ENCODE measurements at regions not wholly inside any gene's neighbourhood (a gene's known extent, or its start where the extent isn't known, plus 50 kb on each side); places are given as distances from the start of the nearest gene placed in this dataset.
"Not testable (repeated sequence)": the region's sequence is repeated elsewhere in the genome, so short reads cannot be mapped to it uniquely, and the experiment has no call there.

- WGBS (ENCODE audit: insufficient coverage, insufficient read length): no CpG with 5 or more reads among the region's 2 CpGs
- DNase-seq (ENCODE audit: low read depth, low spot score): no peak
- Histone ChIP-seq H3K27ac (ENCODE audit: low read length) (no peak overlapping the region), H3K4me1 (ENCODE audit: control insufficient read depth, insufficient read depth, low read length) (no peaks in the 10 kb centered on the region), H3K27me3 (ENCODE audit: control insufficient read depth, insufficient read depth, low read length) (no peaks in the 10 kb centered on the region), H3K9me3 (ENCODE audit: control insufficient read depth, insufficient read depth, low read length) (no peaks in the 10 kb centered on the region), H3K36me3 (ENCODE audit: control insufficient read depth, insufficient read depth, low read length) (no peaks in the 10 kb centered on the region), H3K4me3 (ENCODE audit: low read length) (no peak overlapping the region)
Observed at GRCh38 chr1:73860421-73860950, 337.5 kb downstream of the LRRIQ3 start.

- H3K27ac ChIP-seq (ENCODE audit: low read length): no peak overlapping the region
- H3K9me3 ChIP-seq (ENCODE audit: control insufficient read depth, insufficient read depth, low read length): no peaks in the 10 kb centered on the region
- no peak for DNase-seq (ENCODE audit: low read depth, low spot score)
- WGBS (ENCODE audit: insufficient coverage, insufficient read length): no CpG with 5 or more reads among the region's 1 CpG
- H3K4me1 ChIP-seq (ENCODE audit: control insufficient read depth, insufficient read depth, low read length): no peaks in the 10 kb centered on the region
- H3K36me3 ChIP-seq (ENCODE audit: control insufficient read depth, insufficient read depth, low read length): no peaks in the 10 kb centered on the region
- no peaks in the 10 kb centered on the region for H3K27me3 ChIP-seq (ENCODE audit: control insufficient read depth, insufficient read depth, low read length)
- H3K4me3 ChIP-seq (ENCODE audit: low read length): no peak overlapping the region
Observed at GRCh38 chr1:73859227-73859626, 338.7 kb downstream of the LRRIQ3 start.

- Histone ChIP-seq H3K4me3 (ENCODE audit: low read length) (no peak overlapping the region), H3K4me1 (ENCODE audit: control insufficient read depth, insufficient read depth, low read length) (no peaks in the 10 kb centered on the region), H3K27ac (ENCODE audit: low read length) (no peak overlapping the region), H3K36me3 (ENCODE audit: control insufficient read depth, insufficient read depth, low read length) (no peaks in the 10 kb centered on the region), H3K9me3 (ENCODE audit: control insufficient read depth, insufficient read depth, low read length) (no peaks in the 10 kb centered on the region), H3K27me3 (ENCODE audit: control insufficient read depth, insufficient read depth, low read length) (no peaks in the 10 kb centered on the region)
- WGBS (ENCODE audit: insufficient coverage, insufficient read length): no CpG with 5 or more reads among the region's 2 CpGs
- DNase-seq (ENCODE audit: low read depth, low spot score): no peak
Observed at GRCh38 chr1:73854527-73854926, 343.4 kb downstream of the LRRIQ3 start.

- DNase-seq (ENCODE audit: low read depth, low spot score): no peak
- no peaks in the 10 kb centered on the region for H3K27me3 ChIP-seq (ENCODE audit: control insufficient read depth, insufficient read depth, low read length)
- H3K4me1 ChIP-seq (ENCODE audit: control insufficient read depth, insufficient read depth, low read length): no peaks in the 10 kb centered on the region
- no peaks in the 10 kb centered on the region for H3K9me3 ChIP-seq (ENCODE audit: control insufficient read depth, insufficient read depth, low read length)
- no peak overlapping the region for H3K4me3 ChIP-seq (ENCODE audit: low read length)
- H3K27ac ChIP-seq (ENCODE audit: low read length): no peak overlapping the region
- H3K36me3 ChIP-seq (ENCODE audit: control insufficient read depth, insufficient read depth, low read length): no peaks in the 10 kb centered on the region
Observed at GRCh38 chr1:73842436-73842835, 355.5 kb downstream of the LRRIQ3 start.

GRCh38 chr1:73839922-73840321 lies 358.1 kb downstream of the LRRIQ3 start:
- Histone ChIP-seq H3K4me1 (ENCODE audit: control insufficient read depth, insufficient read depth, low read length) (no peaks in the 10 kb centered on the region), H3K4me3 (ENCODE audit: low read length) (no peak overlapping the region), H3K36me3 (ENCODE audit: control insufficient read depth, insufficient read depth, low read length) (no peaks in the 10 kb centered on the region), H3K27me3 (ENCODE audit: control insufficient read depth, insufficient read depth, low read length) (no peaks in the 10 kb centered on the region), H3K9me3 (ENCODE audit: control insufficient read depth, insufficient read depth, low read length) (no peaks in the 10 kb centered on the region), H3K27ac (ENCODE audit: low read length) (no peak overlapping the region)
- DNase-seq (ENCODE audit: low read depth, low spot score): no peak
- no CpG with 5 or more reads among the region's 4 CpGs for WGBS (ENCODE audit: insufficient coverage, insufficient read length)

GRCh38 chr1:73832276-73833181 lies 365.4 kb downstream of the LRRIQ3 start:
- no peaks in the 10 kb centered on the region for H3K36me3 ChIP-seq (ENCODE audit: control insufficient read depth, insufficient read depth, low read length)
- H3K27ac ChIP-seq (ENCODE audit: low read length): no peak overlapping the region
- no peak overlapping the region for H3K4me3 ChIP-seq (ENCODE audit: low read length)
- DNase-seq (ENCODE audit: low read depth, low spot score): no peak
- no CpG with 5 or more reads among the region's 5 CpGs for WGBS (ENCODE audit: insufficient coverage, insufficient read length)
- H3K4me1 ChIP-seq (ENCODE audit: control insufficient read depth, insufficient read depth, low read length): no peaks in the 10 kb centered on the region
- H3K27me3 ChIP-seq (ENCODE audit: control insufficient read depth, insufficient read depth, low read length): no peaks in the 10 kb centered on the region
- no peaks in the 10 kb centered on the region for H3K9me3 ChIP-seq (ENCODE audit: control insufficient read depth, insufficient read depth, low read length)

DNA sequence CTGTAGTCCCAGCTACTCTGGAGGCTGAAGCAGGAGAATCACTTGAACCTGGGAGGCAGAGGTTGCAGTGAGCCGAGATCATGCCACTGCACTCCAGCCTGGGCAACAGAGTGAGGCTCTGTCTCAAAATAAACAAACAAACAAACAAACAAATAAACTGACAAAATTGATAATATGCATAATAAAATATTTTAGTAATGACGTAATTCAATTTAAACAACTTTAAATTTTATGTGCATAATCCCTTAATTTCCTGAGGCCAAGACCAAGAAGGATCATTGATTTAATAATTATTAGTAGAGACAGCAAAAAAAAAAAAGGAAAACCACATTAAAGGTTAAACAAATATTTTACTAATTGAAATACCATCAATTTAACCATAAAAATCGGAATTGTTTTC lies 370.7 kb downstream of the LRRIQ3 start:
- WGBS (ENCODE audit: insufficient coverage, insufficient read length): no CpG with 5 or more reads among the region's 3 CpGs
- H3K4me3 ChIP-seq (ENCODE audit: low read length); H3K9me3 ChIP-seq (ENCODE audit: control insufficient read depth, insufficient read depth, low read length); H3K27ac ChIP-seq (ENCODE audit: low read length); H3K4me1 ChIP-seq (ENCODE audit: control insufficient read depth, insufficient read depth, low read length); H3K27me3 ChIP-seq (ENCODE audit: control insufficient read depth, insufficient read depth, low read length); H3K36me3 ChIP-seq (ENCODE audit: control insufficient read depth, insufficient read depth, low read length); DNase-seq (ENCODE audit: low read depth, low spot score): not testable (repeated sequence)

DNA sequence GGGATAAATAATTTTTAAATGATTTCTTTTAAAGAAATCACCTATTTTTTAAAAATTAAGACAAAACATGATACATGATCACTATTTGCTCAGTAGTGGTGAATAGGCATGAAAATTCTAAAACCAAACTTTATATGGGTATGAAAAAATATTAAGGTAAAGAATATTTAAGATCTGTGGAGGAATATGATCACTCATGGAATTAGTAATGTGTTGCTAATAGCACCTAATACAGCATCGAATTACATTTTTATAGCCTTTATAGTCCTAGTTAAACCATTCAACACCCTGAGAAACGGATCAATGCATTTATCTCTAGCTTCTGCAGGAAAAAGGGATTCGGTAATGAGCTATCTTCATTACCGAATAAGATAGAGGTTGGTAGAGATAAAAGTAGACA lies 373.9 kb downstream of the LRRIQ3 start:
- H3K4me1 ChIP-seq (ENCODE audit: control insufficient read depth, insufficient read depth, low read length): no peaks in the 10 kb centered on the region
- WGBS (ENCODE audit: insufficient coverage, insufficient read length): no CpG with 5 or more reads among the region's 4 CpGs

GRCh38 chr1:73821520-73821919 lies 376.5 kb downstream of the LRRIQ3 start:
- H3K27me3 ChIP-seq (ENCODE audit: control insufficient read depth, insufficient read depth, low read length): no peaks in the 10 kb centered on the region
- no peak overlapping the region for H3K4me3 ChIP-seq (ENCODE audit: low read length)
- H3K27ac ChIP-seq (ENCODE audit: low read length): no peak overlapping the region
- no peak for DNase-seq (ENCODE audit: low read depth, low spot score)
- H3K4me1 ChIP-seq (ENCODE audit: control insufficient read depth, insufficient read depth, low read length): no peaks in the 10 kb centered on the region
- no peaks in the 10 kb centered on the region for H3K9me3 ChIP-seq (ENCODE audit: control insufficient read depth, insufficient read depth, low read length)
- no peaks in the 10 kb centered on the region for H3K36me3 ChIP-seq (ENCODE audit: control insufficient read depth, insufficient read depth, low read length)

More for the DNA sequence above, 373.9 kb downstream of the LRRIQ3 start:
- no peak overlapping the region for H3K4me3 ChIP-seq (ENCODE audit: low read length)
- H3K36me3 ChIP-seq (ENCODE audit: control insufficient read depth, insufficient read depth, low read length): no peaks in the 10 kb centered on the region
- H3K9me3 ChIP-seq (ENCODE audit: control insufficient read depth, insufficient read depth, low read length): no peaks in the 10 kb centered on the region
- no peaks in the 10 kb centered on the region for H3K27me3 ChIP-seq (ENCODE audit: control insufficient read depth, insufficient read depth, low read length)
- no peak overlapping the region for H3K27ac ChIP-seq (ENCODE audit: low read length)
- DNase-seq (ENCODE audit: low read depth, low spot score): no peak

DNA sequence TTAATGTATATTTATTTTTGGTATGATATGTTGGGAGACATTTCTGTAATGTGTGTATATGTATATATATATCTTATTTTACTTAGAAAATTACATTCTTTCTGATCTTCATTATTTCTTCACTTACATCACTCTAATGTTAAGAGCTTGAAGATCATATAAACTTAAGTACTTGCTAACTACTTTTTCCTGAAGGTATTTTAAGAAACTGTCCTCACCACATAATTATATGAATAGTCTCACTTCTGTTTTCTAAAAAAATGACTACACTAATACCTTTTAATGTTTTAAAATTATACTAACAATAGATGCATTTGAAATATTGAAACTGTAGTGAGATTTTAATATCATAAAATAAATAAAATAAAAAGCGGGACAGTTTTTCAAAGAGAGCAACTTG lies 377.1 kb downstream of the LRRIQ3 start:
- Histone ChIP-seq H3K36me3 (ENCODE audit: control insufficient read depth, insufficient read depth, low read length) (no peaks in the 10 kb centered on the region), H3K9me3 (ENCODE audit: control insufficient read depth, insufficient read depth, low read length) (no peaks in the 10 kb centered on the region), H3K4me3 (ENCODE audit: low read length) (no peak overlapping the region), H3K4me1 (ENCODE audit: control insufficient read depth, insufficient read depth, low read length) (no peaks in the 10 kb centered on the region), H3K27me3 (ENCODE audit: control insufficient read depth, insufficient read depth, low read length) (no peaks in the 10 kb centered on the region), H3K27ac (ENCODE audit: low read length) (no peak overlapping the region)
- no CpG with 5 or more reads among the region's 1 CpG for WGBS (ENCODE audit: insufficient coverage, insufficient read length)
- no peak for DNase-seq (ENCODE audit: low read depth, low spot score)

- no peaks in the 10 kb centered on the region for H3K27me3 ChIP-seq (ENCODE audit: control insufficient read depth, insufficient read depth, low read length)
- no peaks in the 10 kb centered on the region for H3K36me3 ChIP-seq (ENCODE audit: control insufficient read depth, insufficient read depth, low read length)
- no peaks in the 10 kb centered on the region for H3K4me1 ChIP-seq (ENCODE audit: control insufficient read depth, insufficient read depth, low read length)
- no peak for DNase-seq (ENCODE audit: low read depth, low spot score)
- H3K4me3 ChIP-seq (ENCODE audit: low read length): no peak overlapping the region
- H3K27ac ChIP-seq (ENCODE audit: low read length): no peak overlapping the region
- H3K9me3 ChIP-seq (ENCODE audit: control insufficient read depth, insufficient read depth, low read length): no peaks in the 10 kb centered on the region
- no CpG with 5 or more reads among the region's 2 CpGs for WGBS (ENCODE audit: insufficient coverage, insufficient read length)
Observed at GRCh38 chr1:73813716-73814115, 384.3 kb downstream of the LRRIQ3 start.
